Fibroblast of lung (primary cell): ENCODE measurements at regions not wholly inside any gene's neighbourhood (a gene's known extent, or its start where the extent isn't known, plus 50 kb on each side); places are given as distances from the start of the nearest gene placed in this dataset.
"Not testable (repeated sequence)": the region's sequence is repeated elsewhere in the genome, so short reads cannot be mapped to it uniquely, and the experiment has no call there.

ENCODE experiments used
- EZH2 ChIP-seq: IDR thresholded peaks from 2 replicates; pipeline ENCODE4 v1.5.1; 2012; ENCODE audit warnings: low read length, control low read depth, mild to moderate bottlenecking; ENCODE audit errors: missing control alignments
- TF ChIP-seq, protein P1 (sequence below), 2 donors: IDR thresholded peaks in 1 of 2; conservative IDR thresholded peaks in 1 of 2; 1 replicate in 1 of 2; 2 replicates in 1 of 2; pipeline ENCODE4 v1.5.1; 2011 to 2012; ENCODE audit warnings: low read length in 2 of 2, control low read depth in 1 of 2, inconsistent platforms in 1 of 2, low read depth in 1 of 2, mild to moderate bottlenecking in 1 of 2

GRCh38 chr1:149665528-149665927 is 81.9 kb downstream of the PPIAL4C start:
- TF ChIP-seq, protein P1, sequence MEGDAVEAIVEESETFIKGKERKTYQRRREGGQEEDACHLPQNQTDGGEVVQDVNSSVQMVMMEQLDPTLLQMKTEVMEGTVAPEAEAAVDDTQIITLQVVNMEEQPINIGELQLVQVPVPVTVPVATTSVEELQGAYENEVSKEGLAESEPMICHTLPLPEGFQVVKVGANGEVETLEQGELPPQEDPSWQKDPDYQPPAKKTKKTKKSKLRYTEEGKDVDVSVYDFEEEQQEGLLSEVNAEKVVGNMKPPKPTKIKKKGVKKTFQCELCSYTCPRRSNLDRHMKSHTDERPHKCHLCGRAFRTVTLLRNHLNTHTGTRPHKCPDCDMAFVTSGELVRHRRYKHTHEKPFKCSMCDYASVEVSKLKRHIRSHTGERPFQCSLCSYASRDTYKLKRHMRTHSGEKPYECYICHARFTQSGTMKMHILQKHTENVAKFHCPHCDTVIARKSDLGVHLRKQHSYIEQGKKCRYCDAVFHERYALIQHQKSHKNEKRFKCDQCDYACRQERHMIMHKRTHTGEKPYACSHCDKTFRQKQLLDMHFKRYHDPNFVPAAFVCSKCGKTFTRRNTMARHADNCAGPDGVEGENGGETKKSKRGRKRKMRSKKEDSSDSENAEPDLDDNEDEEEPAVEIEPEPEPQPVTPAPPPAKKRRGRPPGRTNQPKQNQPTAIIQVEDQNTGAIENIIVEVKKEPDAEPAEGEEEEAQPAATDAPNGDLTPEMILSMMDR (conservative IDR thresholded peaks at IDR 0.05 in 1 of 2, IDR thresholded peaks at IDR 0.05 in 1 of 2; ENCODE audit: low read depth in 1 of 2, low read length in 2 of 2): not testable (repeated sequence)
- TF ChIP-seq EZH2: not testable (repeated sequence)
